ENCODE measurements at regions not wholly inside any gene's neighbourhood (a gene's known extent, or its start where the extent isn't known, plus 50 kb on each side); places are given as distances from the start of the nearest gene placed in this dataset.

- TF ChIP-seq ZNF232 (CRISPR knock-in tag; IDR thresholded peaks at IDR 0.05) (no peak), CTCF (IDR thresholded peaks at IDR 0.05 in 2 of 3, conservative IDR thresholded peaks at IDR 0.05 in 1 of 3; ENCODE audit: insufficient read depth in 2 of 3, low read depth in 1 of 3, low read length in 3 of 3) (no peak), E2F1 (CRISPR knock-in tag; IDR thresholded peaks at IDR 0.05) (no peak), POLR2A (conservative IDR thresholded peaks at IDR 0.05) (no peak), ZBTB5 (IDR thresholded peaks at IDR 0.05) (no peak)
Measured at GRCh38 chr12:67073336-67073735, 195.8 kb upstream of the CAND1 start.

Data from K562 (cell line).